ENCODE measurements at regions not wholly inside any gene's neighbourhood (a gene's known extent, or its start where the extent isn't known, plus 50 kb on each side); places are given as distances from the start of the nearest gene placed in this dataset.

DNA sequence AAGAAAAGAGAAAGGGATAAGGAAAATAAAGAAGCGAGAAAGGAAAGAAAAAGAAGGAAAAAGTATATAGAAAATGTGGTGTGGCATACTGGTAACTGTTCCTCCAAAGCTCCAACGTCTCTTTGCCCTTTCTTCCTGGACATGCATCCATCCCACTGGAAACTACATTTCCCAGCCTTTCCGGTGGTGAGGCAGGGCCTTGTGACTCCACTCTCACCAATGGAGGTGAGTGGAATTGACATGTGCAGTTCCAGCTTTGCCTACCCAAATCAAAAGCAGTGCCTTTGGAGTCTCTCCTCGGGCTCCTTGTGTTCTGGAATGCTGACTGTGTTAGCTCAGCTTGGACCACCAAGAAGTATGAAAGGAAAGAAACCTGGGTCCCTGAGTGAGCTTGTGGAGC is 161.2 kb downstream of the KCNA5 start:
- Histone ChIP-seq H2AFZ (no peak overlapping the region), H3F3A (replicated peaks; ENCODE audit: low read depth) (no peaks in the 10 kb centered on the region), H4K20me1 (replicated peaks; ENCODE audit: insufficient read depth) (0 out of 2 replicates have a peak, but pooled peaks cover 4% of the 10 kb centered on the region), H3K9me2 (ENCODE audit: insufficient read depth) (no peaks in the 10 kb centered on the region), H3K36me3 (ENCODE audit: insufficient read depth) (no peaks in the 10 kb centered on the region), H3K4me3 (no peak overlapping the region), H3K4me1 (ENCODE audit: insufficient read depth) (peaks cover 19% of the 10 kb centered on the region; the same call in 1 of the 2 replicates), H3K27ac (ENCODE audit: low read depth) (no peak overlapping the region), H3K79me2 (replicated peaks; ENCODE audit: insufficient read depth) (no peaks in the 10 kb centered on the region), H3K4me2 (no peak overlapping the region), H3K27me3 (ENCODE audit: insufficient read depth) (no peaks in the 10 kb centered on the region)
- no peak for DNase-seq (ENCODE audit: low spot score)
- no peak overlapping the region for H3K27ac Mint-ChIP-seq
- TF ChIP-seq, protein P1, sequence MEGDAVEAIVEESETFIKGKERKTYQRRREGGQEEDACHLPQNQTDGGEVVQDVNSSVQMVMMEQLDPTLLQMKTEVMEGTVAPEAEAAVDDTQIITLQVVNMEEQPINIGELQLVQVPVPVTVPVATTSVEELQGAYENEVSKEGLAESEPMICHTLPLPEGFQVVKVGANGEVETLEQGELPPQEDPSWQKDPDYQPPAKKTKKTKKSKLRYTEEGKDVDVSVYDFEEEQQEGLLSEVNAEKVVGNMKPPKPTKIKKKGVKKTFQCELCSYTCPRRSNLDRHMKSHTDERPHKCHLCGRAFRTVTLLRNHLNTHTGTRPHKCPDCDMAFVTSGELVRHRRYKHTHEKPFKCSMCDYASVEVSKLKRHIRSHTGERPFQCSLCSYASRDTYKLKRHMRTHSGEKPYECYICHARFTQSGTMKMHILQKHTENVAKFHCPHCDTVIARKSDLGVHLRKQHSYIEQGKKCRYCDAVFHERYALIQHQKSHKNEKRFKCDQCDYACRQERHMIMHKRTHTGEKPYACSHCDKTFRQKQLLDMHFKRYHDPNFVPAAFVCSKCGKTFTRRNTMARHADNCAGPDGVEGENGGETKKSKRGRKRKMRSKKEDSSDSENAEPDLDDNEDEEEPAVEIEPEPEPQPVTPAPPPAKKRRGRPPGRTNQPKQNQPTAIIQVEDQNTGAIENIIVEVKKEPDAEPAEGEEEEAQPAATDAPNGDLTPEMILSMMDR (conservative IDR thresholded peaks at IDR 0.05; ENCODE audit: low read depth in 2 of 2), result no peak
- TF ChIP-seq, protein P2, sequence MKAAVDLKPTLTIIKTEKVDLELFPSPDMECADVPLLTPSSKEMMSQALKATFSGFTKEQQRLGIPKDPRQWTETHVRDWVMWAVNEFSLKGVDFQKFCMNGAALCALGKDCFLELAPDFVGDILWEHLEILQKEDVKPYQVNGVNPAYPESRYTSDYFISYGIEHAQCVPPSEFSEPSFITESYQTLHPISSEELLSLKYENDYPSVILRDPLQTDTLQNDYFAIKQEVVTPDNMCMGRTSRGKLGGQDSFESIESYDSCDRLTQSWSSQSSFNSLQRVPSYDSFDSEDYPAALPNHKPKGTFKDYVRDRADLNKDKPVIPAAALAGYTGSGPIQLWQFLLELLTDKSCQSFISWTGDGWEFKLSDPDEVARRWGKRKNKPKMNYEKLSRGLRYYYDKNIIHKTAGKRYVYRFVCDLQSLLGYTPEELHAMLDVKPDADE (IDR thresholded peaks at IDR 0.05), result no peak
- no peak for TF ChIP-seq ZNF114 (CRISPR knock-in tag; IDR thresholded peaks at IDR 0.05)
- TF ChIP-seq ZNF331 (CRISPR knock-in tag; IDR thresholded peaks at IDR 0.05; ENCODE audit: low read depth), result no peak
- no peak for TF ChIP-seq EZH2 (IDR thresholded peaks at IDR 0.05; ENCODE audit: low read depth, unreplicated experiment)
- TF ChIP-seq EZH2phosphoT487 (IDR thresholded peaks at IDR 0.05; ENCODE audit: unreplicated experiment), result no peak
- TF ChIP-seq, protein P3, sequence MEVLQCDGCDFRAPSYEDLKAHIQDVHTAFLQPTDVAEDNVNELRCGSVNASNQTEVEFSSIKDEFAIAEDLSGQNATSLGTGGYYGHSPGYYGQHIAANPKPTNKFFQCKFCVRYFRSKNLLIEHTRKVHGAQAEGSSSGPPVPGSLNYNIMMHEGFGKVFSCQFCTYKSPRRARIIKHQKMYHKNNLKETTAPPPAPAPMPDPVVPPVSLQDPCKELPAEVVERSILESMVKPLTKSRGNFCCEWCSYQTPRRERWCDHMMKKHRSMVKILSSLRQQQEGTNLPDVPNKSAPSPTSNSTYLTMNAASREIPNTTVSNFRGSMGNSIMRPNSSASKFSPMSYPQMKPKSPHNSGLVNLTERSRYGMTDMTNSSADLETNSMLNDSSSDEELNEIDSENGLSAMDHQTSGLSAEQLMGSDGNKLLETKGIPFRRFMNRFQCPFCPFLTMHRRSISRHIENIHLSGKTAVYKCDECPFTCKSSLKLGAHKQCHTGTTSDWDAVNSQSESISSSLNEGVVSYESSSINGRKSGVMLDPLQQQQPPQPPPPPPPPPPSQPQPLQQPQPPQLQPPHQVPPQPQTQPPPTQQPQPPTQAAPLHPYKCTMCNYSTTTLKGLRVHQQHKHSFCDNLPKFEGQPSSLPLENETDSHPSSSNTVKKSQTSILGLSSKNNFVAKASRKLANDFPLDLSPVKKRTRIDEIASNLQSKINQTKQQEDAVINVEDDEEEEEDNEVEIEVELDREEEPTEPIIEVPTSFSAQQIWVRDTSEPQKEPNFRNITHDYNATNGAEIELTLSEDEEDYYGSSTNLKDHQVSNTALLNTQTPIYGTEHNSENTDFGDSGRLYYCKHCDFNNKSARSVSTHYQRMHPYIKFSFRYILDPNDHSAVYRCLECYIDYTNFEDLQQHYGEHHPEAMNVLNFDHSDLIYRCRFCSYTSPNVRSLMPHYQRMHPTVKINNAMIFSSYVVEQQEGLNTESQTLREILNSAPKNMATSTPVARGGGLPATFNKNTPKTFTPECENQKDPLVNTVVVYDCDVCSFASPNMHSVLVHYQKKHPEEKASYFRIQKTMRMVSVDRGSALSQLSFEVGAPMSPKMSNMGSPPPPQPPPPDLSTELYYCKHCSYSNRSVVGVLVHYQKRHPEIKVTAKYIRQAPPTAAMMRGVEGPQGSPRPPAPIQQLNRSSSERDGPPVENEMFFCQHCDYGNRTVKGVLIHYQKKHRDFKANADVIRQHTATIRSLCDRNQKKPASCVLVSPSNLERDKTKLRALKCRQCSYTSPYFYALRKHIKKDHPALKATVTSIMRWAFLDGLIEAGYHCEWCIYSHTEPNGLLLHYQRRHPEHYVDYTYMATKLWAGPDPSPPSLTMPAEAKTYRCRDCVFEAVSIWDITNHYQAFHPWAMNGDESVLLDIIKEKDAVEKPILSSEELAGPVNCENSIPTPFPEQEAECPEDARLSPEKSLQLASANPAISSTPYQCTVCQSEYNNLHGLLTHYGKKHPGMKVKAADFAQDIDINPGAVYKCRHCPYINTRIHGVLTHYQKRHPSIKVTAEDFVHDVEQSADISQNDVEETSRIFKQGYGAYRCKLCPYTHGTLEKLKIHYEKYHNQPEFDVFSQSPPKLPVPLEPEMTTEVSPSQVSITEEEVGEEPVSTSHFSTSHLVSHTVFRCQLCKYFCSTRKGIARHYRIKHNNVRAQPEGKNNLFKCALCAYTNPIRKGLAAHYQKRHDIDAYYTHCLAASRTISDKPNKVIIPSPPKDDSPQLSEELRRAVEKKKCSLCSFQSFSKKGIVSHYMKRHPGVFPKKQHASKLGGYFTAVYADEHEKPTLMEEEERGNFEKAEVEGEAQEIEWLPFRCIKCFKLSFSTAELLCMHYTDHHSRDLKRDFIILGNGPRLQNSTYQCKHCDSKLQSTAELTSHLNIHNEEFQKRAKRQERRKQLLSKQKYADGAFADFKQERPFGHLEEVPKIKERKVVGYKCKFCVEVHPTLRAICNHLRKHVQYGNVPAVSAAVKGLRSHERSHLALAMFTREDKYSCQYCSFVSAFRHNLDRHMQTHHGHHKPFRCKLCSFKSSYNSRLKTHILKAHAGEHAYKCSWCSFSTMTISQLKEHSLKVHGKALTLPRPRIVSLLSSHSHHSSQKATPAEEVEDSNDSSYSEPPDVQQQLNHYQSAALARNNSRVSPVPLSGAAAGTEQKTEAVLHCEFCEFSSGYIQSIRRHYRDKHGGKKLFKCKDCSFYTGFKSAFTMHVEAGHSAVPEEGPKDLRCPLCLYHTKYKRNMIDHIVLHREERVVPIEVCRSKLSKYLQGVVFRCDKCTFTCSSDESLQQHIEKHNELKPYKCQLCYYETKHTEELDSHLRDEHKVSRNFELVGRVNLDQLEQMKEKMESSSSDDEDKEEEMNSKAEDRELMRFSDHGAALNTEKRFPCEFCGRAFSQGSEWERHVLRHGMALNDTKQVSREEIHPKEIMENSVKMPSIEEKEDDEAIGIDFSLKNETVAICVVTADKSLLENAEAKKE (CRISPR knock-in tag; IDR thresholded peaks at IDR 0.05), result no peak
- no peak for TF ChIP-seq NANOG (IDR thresholded peaks at IDR 0.05; ENCODE audit: borderline replicate concordance)
- no peak for TF ChIP-seq POLR2AphosphoS5 (IDR thresholded peaks at IDR 0.05; ENCODE audit: low read depth)
- no peak for TF ChIP-seq JUNB (IDR thresholded peaks at IDR 0.05; ENCODE audit: unreplicated experiment)
- peaks cover 7% of the 10 kb centered on the region for H3K27me3 Mint-ChIP-seq (ENCODE audit: insufficient read depth, low read depth, poor library complexity)
- ATAC-seq, result no peak; the same call in 2 of the 3 replicates
- no peaks in the 10 kb centered on the region for H3K9me3 Mint-ChIP-seq
- H3K4me1 Mint-ChIP-seq, result peaks cover 34% of the 10 kb centered on the region
- H3K36me3 Mint-ChIP-seq (ENCODE audit: low read depth), result no peaks in the 10 kb centered on the region
- H3K4me3 Mint-ChIP-seq, result no peak overlapping the region
